ENCODE measurements at regions not wholly inside any gene's neighbourhood (a gene's known extent, or its start where the extent isn't known, plus 50 kb on each side); places are given as distances from the start of the nearest gene placed in this dataset.

DNA sequence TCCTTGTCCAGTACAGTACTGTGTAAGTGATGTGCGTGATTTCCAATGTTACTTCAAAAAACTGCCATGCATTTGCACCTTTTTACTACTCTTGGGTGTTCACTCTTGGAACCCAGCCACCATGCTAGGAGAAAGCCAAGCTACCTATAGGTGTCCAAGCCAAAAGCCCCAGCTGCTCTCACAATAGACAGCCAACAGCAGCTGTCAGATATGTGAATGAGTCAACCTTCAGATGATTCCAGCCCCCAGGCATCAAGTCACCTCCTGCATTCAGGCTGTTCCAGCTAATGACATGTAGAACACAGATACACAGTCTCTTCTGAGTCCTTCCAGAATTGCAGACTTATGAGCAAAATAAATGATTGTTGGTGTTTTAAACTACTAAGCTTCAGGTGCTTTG lies 417.7 kb upstream of the TGFBR2 start:
- TF ChIP-seq, protein P1, sequence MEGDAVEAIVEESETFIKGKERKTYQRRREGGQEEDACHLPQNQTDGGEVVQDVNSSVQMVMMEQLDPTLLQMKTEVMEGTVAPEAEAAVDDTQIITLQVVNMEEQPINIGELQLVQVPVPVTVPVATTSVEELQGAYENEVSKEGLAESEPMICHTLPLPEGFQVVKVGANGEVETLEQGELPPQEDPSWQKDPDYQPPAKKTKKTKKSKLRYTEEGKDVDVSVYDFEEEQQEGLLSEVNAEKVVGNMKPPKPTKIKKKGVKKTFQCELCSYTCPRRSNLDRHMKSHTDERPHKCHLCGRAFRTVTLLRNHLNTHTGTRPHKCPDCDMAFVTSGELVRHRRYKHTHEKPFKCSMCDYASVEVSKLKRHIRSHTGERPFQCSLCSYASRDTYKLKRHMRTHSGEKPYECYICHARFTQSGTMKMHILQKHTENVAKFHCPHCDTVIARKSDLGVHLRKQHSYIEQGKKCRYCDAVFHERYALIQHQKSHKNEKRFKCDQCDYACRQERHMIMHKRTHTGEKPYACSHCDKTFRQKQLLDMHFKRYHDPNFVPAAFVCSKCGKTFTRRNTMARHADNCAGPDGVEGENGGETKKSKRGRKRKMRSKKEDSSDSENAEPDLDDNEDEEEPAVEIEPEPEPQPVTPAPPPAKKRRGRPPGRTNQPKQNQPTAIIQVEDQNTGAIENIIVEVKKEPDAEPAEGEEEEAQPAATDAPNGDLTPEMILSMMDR (conservative IDR thresholded peaks at IDR 0.05; ENCODE audit: low read depth, low read length) = no peak
- TF ChIP-seq FOS (IDR thresholded peaks at IDR 0.05; ENCODE audit: low read depth, low read length) (no peak), RFX5 (IDR thresholded peaks at IDR 0.05; ENCODE audit: low read depth, low read length) (no peak), RCOR1 (IDR thresholded peaks at IDR 0.05; ENCODE audit: insufficient replicate concordance, low read length) (no peak), BHLHE40 (IDR thresholded peaks at IDR 0.05; ENCODE audit: low read depth, low read length) (no peak), MXI1 (IDR thresholded peaks at IDR 0.05; ENCODE audit: borderline replicate concordance, low read depth, low read length) (no peak), POLR2A (IDR thresholded peaks at IDR 0.05; ENCODE audit: low read depth, low read length) (no peak), MAFK (IDR thresholded peaks at IDR 0.05; ENCODE audit: low read depth, low read length) (no peak)

Data from IMR-90 (cell line).